Lower leg skin (tissue), 4 donors: ENCODE measurements at regions not wholly inside any gene's neighbourhood (a gene's known extent, or its start where the extent isn't known, plus 50 kb on each side); places are given as distances from the start of the nearest gene placed in this dataset.

Source experiments
- DNase-seq, 2 donors: peaks; one replicate each; pipeline ENCODE4 v3.0.0-alpha.2; 2019; ENCODE audit warnings: low spot score in 2 of 2
- H3K4me3 ChIP-seq: fragments of 200-600 bp; sonication (generic); 2 replicates; pipeline ENCODE4 v1.5.1; 2017; ENCODE audit warnings: mild to moderate bottlenecking, low read depth; ENCODE audit not compliant: poor library complexity, severe bottlenecking
- POLR2A ChIP-seq, 2 donors: fragments of 450-650 bp; IDR thresholded peaks; one replicate each; pipeline ENCODE4 v1.6.1; 2016 to 2017; ENCODE audit warnings: antibody characterized with exemption in 2 of 2, mild to moderate bottlenecking in 1 of 2, moderate library complexity in 1 of 2
- WGBS, 2 donors: methylation state at CpG; one replicate each; pipeline ENCODE4 v1.1.5; 2018; 5-methylcytosine and 5-hydroxymethylcytosine counted together
- intact Hi-C: fragments of 100-400 bp; cut with DNase I; formaldehyde crosslinking; loops from one replicate; pipeline ENCODE4 v1.15.0; 2023; ENCODE audit warnings: low total_unique reads
- TF ChIP-seq, protein P1 (sequence below), 3 donors: fragments of 450-650 bp; IDR thresholded peaks; one replicate each; pipeline ENCODE4 v1.5.1; 2016; ENCODE audit warnings: antibody characterized with exemption in 3 of 3, mild to moderate bottlenecking in 3 of 3, moderate library complexity in 2 of 3

DNA sequence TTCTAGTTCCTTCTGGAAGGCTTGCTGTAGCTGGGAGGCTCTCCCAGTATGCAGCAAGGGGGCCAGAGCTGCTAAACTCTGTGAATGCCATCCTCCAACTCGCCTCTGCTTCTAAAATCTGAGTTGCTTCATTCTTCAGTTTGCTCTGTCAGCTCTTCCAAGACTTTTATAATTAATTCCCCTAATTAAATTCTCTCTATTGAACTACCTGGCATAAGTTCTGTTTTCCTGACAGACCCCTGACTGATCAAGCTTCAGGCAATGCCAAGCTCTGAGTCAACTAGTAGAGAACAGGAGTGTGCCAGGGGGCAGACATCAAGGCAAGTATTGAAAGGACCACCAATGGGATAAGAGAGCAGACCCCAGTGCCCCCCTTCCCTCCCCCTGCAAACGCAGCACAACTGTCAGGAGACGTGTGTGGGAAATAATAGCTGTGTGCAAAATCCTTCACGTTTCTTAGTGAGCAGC is 109.3 kb upstream of the TAB2 start:
- no peak overlapping the region for H3K4me3 ChIP-seq
- intact Hi-C loops: no loop called here
- no peak for DNase-seq
- TF ChIP-seq, protein P1, sequence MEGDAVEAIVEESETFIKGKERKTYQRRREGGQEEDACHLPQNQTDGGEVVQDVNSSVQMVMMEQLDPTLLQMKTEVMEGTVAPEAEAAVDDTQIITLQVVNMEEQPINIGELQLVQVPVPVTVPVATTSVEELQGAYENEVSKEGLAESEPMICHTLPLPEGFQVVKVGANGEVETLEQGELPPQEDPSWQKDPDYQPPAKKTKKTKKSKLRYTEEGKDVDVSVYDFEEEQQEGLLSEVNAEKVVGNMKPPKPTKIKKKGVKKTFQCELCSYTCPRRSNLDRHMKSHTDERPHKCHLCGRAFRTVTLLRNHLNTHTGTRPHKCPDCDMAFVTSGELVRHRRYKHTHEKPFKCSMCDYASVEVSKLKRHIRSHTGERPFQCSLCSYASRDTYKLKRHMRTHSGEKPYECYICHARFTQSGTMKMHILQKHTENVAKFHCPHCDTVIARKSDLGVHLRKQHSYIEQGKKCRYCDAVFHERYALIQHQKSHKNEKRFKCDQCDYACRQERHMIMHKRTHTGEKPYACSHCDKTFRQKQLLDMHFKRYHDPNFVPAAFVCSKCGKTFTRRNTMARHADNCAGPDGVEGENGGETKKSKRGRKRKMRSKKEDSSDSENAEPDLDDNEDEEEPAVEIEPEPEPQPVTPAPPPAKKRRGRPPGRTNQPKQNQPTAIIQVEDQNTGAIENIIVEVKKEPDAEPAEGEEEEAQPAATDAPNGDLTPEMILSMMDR (IDR thresholded peaks at IDR 0.05): no peak
- TF ChIP-seq POLR2A (IDR thresholded peaks at IDR 0.05): no peak
- WGBS, 2 donors: 68 to 74% methylated on average over 4 of the region's 4 CpGs

DNA sequence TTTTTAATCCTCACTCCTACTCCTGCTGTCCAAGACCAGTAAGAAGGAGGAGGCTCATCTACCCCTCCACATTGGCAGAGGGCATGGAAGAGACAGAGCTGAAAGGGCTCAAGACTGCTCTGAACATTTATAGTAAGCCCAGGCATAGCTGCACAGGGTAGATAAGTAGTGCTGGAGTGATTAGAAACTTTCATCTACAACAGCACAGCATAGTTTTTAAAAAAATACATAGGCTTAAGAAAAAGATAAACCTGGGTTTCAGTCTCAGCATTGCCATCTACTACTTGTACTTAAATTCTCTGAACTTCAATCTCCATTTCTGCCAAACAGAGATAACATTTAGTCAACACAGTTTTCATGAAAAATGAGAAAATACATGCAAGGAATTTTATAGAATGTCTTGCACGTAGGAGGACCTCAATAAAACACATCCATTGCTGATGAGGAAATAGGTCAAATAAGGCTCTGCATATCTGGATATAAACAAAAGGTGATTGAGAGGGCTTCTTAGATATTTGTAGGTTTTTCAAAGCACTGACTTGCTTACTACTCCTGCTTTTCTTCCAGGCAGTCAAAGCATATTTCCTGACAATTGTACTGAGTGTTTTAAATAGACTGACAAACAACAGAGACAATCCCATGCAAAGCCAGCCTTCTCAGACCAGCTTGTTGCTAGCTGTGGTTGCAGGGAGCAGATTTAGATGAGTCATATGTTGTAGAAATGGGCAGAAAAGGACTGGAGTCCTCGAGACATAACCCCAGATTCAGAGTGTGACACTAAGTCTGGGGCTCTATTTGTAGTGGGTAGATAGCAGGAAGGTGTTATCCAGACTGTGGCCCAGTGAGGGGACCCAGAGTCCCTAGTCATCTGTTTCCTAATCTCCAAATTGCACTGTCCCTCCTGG is 107.4 kb upstream of the TAB2 start:
- intact Hi-C loops: no loop called here
- 79 to 89% methylated on average over 2 of the region's 2 CpGs for WGBS, 2 donors
- no peak for DNase-seq
- H3K4me3 ChIP-seq: no peak overlapping the region
- TF ChIP-seq POLR2A (IDR thresholded peaks at IDR 0.05): no peak
- TF ChIP-seq, protein P1 (IDR thresholded peaks at IDR 0.05): no peak

DNA sequence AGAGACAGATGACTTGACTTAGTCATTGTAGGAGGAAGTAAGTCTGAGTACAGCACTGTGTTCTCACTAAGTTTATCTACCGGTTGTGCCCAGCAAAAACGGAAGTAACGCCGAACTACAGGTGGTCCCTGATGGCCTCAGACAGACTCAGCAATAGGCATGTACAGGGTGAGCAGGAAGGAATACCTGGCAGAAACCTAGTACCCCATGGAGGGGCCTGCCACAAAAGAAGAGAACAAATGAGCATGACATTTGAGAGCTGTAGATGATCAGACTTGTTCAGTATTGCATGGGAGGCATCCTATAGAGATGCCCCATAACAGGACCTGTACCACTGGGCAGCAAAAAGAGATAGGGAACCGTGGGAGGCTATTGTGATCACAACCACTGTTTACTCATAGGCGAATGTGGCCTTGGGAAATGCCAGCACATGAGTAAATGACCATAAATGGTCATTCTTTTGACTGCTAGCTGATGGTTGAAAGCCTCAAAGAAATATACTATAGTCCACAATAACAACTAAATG is 106.4 kb upstream of the TAB2 start:
- 82 to 89% methylated on average over 6 of the region's 6 CpGs for WGBS, 2 donors
- H3K4me3 ChIP-seq: no peak overlapping the region
- no peak for DNase-seq
- intact Hi-C loops: no loop called here
- no peak for TF ChIP-seq POLR2A (IDR thresholded peaks at IDR 0.05)

DNA sequence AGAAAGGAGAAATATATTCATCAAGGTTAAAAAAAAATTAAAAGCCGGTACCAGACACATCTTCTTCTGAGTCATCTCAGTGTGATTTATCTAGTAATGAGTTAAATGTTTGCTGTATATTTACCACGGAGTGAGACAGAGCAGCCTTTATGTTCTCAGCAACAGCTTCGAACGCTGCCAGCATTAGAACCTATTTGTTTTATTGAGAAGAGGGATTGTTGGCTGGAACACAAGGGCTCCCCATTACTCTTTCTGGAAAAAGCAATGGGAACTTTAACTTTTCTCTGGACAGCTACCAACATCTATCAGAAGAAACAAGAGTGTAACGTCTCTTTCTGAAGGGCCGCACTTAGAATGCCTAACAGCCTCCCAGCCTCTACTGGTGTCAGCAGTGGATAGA is 105.3 kb upstream of the TAB2 start:
- H3K4me3 ChIP-seq: no peak overlapping the region
- DNase-seq: no peak
- WGBS, 2 donors: 58 to 65% methylated on average over 6 of the region's 6 CpGs
- intact Hi-C loops: no loop called here
- no peak for TF ChIP-seq POLR2A (IDR thresholded peaks at IDR 0.05)
- TF ChIP-seq, protein P1 (IDR thresholded peaks at IDR 0.05): no peak

DNA sequence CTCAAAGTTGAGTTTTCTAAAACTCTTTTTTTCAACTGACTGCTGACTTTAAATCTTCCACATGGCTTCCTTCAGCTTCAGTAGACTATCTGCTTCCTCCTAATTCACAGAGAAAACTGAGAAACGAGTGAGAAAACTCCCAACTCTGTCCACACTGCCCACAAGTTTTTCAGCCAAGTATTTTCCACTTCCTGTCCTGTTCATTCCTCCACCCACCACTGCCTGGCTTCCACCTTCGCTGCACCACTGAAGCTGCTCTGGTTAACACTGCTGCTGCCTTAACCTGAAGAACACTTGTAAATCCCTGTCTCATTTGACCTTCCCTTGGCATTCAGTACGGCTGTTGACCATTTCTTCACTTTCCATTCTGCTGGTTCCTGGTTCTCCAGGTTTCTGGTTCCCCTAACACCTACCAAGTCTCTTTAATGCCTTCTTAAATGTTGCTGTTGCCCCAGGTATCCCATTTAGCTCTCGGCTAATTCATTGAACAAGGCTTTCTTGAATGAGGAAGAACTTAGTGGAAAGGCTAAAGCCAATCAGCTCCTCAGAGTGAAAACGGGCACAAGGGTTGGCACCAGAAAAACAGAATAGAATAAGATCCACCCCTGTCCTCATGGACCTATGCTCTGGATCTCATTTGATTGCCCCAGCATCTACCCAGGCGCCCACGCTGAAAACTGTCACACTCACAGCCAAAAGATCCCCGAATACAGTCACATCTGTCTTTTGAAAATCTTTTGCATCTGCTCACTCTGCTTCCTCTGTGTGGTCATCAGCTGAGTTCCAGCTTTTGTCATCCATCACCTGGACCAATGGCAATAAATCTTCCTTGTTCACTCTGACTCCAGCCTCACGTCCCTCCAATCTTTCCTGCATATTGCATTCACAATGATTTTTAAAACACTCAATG is 104.4 kb upstream of the TAB2 start:
- H3K4me3 ChIP-seq: no peak overlapping the region
- WGBS, 2 donors: 64 to 69% methylated on average over 9 of the region's 9 CpGs
- no peak for DNase-seq
- intact Hi-C loops: no loop called here
- TF ChIP-seq POLR2A (IDR thresholded peaks at IDR 0.05): no peak
- TF ChIP-seq, protein P1 (IDR thresholded peaks at IDR 0.05): no peak

DNA sequence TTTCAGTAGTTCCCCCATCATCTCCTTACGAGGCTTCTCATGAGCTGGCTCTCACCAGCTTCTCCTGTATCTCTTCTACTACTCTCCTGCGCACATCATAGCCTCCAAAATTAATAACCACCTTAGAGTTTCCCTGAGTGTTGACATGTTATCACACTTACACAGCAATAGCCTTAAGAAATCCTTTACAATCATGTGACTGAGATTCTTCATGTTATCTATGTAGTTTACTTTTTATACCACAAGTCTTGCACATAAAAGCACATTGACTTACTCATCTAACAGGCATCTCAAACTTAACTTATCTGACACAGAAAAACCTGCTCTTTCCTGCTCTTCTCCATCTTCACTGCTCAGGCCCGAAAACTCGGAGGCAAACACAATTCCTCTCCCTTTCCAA is 103.7 kb upstream of the TAB2 start:
- intact Hi-C loops: no loop called here
- WGBS, 2 donors: 78 to 80% methylated on average over 4 of the region's 4 CpGs
- no peak for DNase-seq
- no peak overlapping the region for H3K4me3 ChIP-seq
- TF ChIP-seq, protein P1 (IDR thresholded peaks at IDR 0.05): no peak
- no peak for TF ChIP-seq POLR2A (IDR thresholded peaks at IDR 0.05)
